CD4-positive, alpha-beta T cell treated with Interferon gamma for 1 hour (primary cell): ENCODE measurements at regions not wholly inside any gene's neighbourhood (a gene's known extent, or its start where the extent isn't known, plus 50 kb on each side); places are given as distances from the start of the nearest gene placed in this dataset.

Source experiments
- DNase-seq: peaks from one replicate; pipeline ENCODE4 v3.0.0-alpha.2; 2020

GRCh38 chr12:47306130-47306529, 226.4 kb upstream of the AMIGO2 start:
- DNase-seq = no peak

GRCh38 chr12:47305464-47305863, 225.7 kb upstream of the AMIGO2 start:
- no peak for DNase-seq

GRCh38 chr12:47303995-47304560, 224.3 kb upstream of the AMIGO2 start:
- DNase-seq = no peak

- DNase-seq = no peak
These were observed 223.4 kb upstream of the AMIGO2 start for GRCh38 chr12:47303207-47303606.

- DNase-seq = no peak
These were observed 222.4 kb upstream of the AMIGO2 start for GRCh38 chr12:47302111-47302671.

GRCh38 chr12:47299586-47299985, 219.8 kb upstream of the AMIGO2 start:
- DNase-seq = no peak

GRCh38 chr12:47297993-47298392, 218.2 kb upstream of the AMIGO2 start:
- DNase-seq = no peak

GRCh38 chr12:47296828-47297227, 217.1 kb upstream of the AMIGO2 start:
- no peak for DNase-seq

GRCh38 chr12:47293406-47293805, 213.6 kb upstream of the AMIGO2 start:
- DNase-seq = no peak

GRCh38 chr12:47286676-47287075, 206.9 kb upstream of the AMIGO2 start:
- DNase-seq = no peak
